ENCODE measurements at regions not wholly inside any gene's neighbourhood (a gene's known extent, or its start where the extent isn't known, plus 50 kb on each side); places are given as distances from the start of the nearest gene placed in this dataset.
"Not testable (repeated sequence)": the region's sequence is repeated elsewhere in the genome, so short reads cannot be mapped to it uniquely, and the experiment has no call there.

DNA sequence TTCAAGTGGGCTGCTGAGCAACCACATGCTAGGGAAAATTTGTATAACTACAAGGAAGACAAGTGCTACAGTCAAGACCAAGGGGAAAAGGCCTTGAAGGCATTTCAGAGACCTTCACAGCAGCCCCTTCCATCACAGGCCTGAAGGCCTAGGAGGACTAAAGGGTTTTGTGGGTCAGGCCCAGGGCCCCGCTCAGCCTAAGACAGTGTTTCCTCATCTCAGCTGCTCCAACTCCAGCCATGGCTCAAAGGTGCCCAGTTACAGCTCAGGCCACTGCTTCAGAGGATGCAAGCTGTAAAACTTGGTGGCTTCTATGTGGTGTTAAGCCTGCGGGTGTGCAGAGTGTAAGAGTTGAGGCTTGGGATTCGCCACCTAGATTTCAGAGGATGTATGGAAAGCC lies 260.5 kb downstream of the NXPE2 start:
- DNase-seq (ENCODE audit: low spot score) = no peak

- no peak for DNase-seq (ENCODE audit: low spot score)
Measured at GRCh38 chr11:114942207-114942606, 263.9 kb downstream of the NXPE2 start.

GRCh38 chr11:114949614-114950351 lies 271.5 kb downstream of the NXPE2 start:
- no peak for DNase-seq (ENCODE audit: low spot score)

GRCh38 chr11:114953039-114953438 lies 274.7 kb downstream of the NXPE2 start:
- no peak for DNase-seq (ENCODE audit: low spot score)

- no peak for DNase-seq (ENCODE audit: low spot score)
Measured at GRCh38 chr11:114955923-114956322, 277.6 kb downstream of the NXPE2 start.

DNA sequence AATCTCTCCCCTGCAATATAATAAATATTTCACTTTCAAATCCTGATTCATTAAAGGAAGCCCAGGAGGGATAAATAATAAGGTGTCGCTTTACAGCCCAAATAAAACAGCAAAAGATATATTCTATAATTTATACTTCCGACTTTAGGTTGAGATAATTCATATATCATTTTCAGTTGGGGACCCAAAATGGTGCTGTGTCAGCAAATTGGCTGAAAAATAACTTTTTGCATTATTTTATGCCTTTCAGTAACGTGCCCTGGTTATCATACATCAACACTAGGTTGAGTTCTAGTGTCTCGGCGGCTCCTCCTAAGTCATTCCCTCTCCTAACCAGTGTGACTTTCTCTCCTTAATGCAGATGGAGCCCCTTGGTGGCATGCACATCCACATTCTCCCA lies 278.2 kb downstream of the NXPE2 start:
- DNase-seq (ENCODE audit: low spot score) = no peak

- no peak for DNase-seq (ENCODE audit: low spot score)
Measured at GRCh38 chr11:114959953-114960505, 281.7 kb downstream of the NXPE2 start.

DNA sequence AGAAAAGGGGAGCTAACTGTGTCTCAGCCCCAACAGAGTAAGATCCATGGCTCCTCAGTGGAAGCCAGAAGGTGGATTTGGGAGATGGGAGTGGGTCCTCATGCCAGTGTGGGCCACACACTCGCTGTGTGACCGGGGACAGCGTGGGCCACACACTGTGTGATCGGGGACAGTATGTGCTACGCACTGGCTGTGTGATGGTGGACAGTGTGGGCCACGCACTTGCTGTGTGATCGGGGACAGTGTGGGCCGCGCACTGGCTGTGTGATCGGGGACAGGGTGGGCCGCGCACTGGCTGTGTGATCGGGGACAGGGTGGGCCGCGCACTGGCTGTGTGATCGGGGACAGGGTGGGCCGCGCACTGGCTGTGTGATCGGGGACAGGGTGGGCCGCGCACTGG lies 282.5 kb downstream of the NXPE2 start:
- DNase-seq (ENCODE audit: low spot score) = not testable (repeated sequence)

DNA sequence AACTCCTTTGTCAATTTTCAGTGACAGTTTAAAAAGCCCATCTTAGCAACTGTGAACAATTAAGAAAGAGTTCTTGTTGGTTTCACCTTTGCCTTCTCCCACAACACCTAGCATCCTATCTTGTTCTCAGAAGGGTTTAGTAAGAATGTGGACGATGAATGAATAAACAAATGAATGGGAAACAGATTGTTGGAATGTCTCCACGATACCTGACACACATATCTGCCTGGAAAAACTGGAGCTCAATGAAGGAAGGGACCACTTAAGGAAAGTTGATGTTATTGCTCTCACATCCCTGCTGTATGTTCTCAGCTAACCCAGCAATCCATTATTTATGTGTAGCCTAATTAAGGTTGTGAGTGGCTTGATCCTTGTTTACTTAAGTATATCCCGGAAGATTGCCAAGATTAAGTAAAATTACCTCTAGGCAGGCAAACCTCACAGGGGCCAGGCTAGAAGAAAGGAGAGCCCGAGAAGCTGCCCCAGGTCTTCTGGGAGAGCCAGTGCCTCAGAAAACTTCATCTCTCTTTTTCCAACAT lies 286.4 kb downstream of the NXPE2 start:
- DNase-seq (ENCODE audit: low spot score) = no peak

DNA sequence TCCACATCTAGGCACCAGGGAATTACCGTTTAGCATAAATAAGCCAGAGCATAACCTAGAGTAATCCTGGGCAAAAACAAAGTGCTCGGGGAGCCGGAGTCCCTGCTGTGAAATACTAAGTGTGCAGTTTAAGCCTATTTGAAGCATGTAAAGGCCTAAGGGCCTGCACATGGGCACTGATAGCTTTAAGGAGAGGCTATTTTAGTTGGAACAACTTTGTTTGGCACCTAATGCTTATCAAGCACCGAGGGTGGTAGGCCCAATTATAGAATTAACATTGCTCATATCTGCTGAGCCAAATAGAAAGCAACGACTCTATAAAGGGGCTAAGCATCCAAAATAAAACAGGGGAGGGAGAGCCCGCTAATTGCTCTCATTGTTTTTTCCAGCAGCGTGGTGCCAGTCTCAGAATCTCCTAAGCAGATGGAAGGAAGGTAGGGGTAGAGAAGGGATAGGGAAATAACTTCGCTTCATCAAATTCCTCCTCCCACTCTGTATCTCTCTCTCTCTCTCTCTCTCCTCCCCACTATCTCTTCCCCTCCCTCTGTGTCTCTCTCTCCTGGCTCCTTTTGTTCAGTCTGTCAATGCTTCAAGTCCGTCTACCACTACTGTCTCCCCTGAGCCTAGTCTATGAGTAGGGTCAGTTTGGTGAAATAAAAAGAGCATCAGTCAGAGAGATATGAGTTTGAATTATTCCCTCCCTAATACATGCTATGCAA lies 292.8 kb downstream of the NXPE2 start:
- DNase-seq (ENCODE audit: low spot score) = no peak

DNA sequence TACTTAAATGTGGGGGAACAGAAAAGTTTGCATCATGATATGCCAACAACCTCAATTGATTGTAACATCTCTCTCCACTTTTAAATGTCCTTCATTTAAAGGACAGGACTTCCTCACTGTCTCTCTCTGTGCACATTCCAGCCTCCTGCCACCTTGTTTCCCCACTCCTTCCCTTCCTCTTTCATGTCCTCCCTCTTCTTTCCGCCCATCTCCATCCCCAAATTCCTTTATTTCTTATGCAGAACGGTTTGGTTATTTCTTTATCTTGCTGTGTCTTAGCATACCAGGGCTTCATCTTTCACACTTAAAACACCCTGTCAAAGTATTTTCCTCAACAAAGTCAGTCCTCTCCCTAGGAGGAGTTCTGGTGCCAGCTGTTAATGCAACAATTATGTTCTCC lies 293.8 kb downstream of the NXPE2 start:
- DNase-seq (ENCODE audit: low spot score) = no peak

- no peak for DNase-seq (ENCODE audit: low spot score)
Measured at GRCh38 chr11:114977651-114978050, 299.3 kb downstream of the NXPE2 start.

DNA sequence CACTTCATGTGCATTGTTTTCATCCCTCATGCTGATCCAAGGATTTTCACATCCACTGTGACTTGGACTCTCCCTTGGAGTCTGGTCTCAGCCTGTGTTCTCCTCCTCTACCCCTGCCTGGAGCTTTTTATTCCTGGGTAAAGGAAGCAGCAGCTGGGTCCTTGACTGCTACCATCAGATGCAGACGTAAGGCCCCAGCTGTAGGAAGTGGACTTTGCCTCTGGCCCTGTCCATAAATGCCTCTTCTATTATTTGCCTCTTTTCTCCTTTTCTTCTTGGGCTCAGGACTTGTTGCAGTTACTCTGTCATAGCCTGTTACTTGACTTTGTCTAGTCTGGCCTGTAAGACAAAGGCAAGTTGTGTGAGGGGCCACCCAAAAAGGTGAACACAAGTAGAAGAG lies 303.8 kb downstream of the NXPE2 start:
- DNase-seq (ENCODE audit: low spot score) = no peak

- DNase-seq (ENCODE audit: low spot score) = no peak
Measured at GRCh38 chr11:114984611-114985163, 306.4 kb downstream of the NXPE2 start.

- DNase-seq (ENCODE audit: low spot score) = no peak
Measured at GRCh38 chr11:114986365-114986764, 308.0 kb downstream of the NXPE2 start.

- no peak for DNase-seq (ENCODE audit: low spot score)
Measured at GRCh38 chr11:114987186-114987760, 308.9 kb downstream of the NXPE2 start.

DNA sequence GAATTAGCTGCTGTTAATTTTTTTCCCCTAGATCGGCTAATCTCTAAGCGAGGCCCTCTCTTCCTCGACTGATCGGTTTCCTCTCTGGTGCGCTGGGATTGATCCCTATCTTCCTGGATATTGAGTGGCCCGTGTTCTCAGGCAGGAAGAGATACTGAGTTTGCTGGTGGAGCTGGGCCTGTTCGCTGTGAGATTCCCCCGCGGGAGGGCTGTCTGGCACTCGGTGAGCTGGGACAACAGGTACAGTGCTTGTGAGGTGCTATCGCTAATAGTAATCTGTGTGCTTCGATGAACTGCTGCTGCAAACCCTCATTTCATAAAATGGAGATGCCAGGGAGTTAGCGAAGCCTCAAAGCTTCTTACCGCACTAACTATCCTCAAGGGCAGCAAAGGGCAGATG lies 310.3 kb downstream of the NXPE2 start:
- DNase-seq (ENCODE audit: low spot score) = no peak

DNA sequence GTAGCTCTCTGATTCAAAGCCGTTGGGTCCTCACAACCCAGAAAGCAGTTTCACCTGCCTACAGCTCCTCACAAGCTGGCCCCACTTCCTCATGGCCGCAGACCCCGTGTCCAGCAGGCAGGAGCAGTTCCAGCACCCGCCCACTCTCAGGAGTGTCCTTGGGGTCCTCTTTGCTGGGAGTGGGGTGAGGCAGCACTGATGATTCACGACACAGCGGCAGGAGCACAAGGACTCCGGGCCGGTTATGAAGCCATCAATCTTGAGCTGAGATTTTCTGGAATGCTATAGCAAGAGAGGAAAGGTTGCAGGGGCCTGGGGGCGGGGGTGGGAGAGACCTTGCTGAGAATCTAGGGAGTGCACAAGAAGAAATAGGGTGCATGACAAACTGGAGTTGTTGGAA lies 311.2 kb downstream of the NXPE2 start:
- DNase-seq (ENCODE audit: low spot score) = no peak

GRCh38 chr11:115005663-115006062 lies 327.3 kb downstream of the NXPE2 start:
- DNase-seq (ENCODE audit: low spot score) = no peak

DNA sequence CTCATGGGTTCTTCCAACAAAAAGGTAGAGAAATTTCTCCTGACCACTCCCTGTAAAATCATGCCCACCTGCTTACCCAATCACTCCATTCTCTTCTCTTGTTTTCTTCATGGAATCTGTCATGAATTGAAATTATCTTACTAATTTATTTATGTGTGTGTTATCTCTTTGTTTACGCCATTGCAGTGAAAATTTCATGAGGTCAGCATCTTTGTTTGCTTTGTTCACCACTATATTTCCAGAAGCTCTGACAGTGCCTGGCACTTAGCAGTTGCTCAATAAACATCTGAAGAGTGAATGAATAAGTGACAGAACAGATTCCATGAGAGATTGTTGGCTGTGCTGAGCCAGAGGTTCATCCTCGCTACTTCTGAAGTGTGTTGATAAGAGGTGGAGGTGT lies 329.5 kb downstream of the NXPE2 start:
- DNase-seq (ENCODE audit: low spot score) = no peak

GRCh38 chr11:115008799-115009198 lies 330.5 kb downstream of the NXPE2 start:
- no peak for DNase-seq (ENCODE audit: low spot score)

DNA sequence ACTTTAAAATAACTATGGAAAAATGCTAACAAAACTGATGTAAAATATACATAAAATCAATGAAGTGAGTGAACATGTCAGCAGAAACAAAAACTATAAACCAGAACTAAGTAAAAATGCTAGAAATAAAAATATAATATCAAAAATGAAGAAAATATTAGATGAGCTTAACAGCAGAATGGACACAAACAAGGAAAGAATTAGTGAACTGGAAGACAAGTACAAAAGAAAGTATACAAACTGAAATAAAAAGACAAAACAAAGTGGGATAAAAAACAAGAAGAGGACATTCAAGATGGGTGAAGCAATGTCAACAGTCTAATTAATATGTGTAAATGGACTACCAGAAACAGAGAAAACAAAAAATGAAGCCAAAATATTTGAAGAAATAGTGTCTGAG lies 339.2 kb downstream of the NXPE2 start:
- DNase-seq (ENCODE audit: low spot score) = no peak

DNA sequence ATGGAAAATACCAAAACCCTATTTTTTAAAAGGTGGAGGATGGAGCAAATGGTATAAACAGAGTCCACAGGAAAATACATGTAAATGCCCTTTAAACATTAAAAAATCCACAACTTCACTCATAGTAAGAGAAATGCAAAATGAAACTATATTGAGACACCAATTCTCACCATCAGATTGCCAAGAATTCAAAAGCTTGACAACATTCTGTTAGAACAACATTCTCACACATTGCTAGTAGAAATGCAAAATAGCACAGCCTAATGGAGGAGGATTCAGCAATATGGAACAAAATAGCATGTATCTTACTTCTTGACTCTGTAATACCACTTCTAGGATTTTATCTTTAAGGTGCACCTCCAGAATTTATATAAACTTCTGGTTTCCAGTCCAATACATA lies 351.8 kb downstream of the NXPE2 start:
- DNase-seq (ENCODE audit: low spot score) = no peak
